HepG2 (cell line): ENCODE measurements at regions not wholly inside any gene's neighbourhood (a gene's known extent, or its start where the extent isn't known, plus 50 kb on each side); places are given as distances from the start of the nearest gene placed in this dataset.

Experiments
- ATAC-seq: fragments of 200-7000 bp; cut with Tn5 transposase; 3 replicates; pipeline ENCODE4 v1.9.1; 2020; ENCODE audit warnings: mild to moderate bottlenecking, moderate library complexity
- BruUV-seq: library from RNA; stranded (reverse); fragments of 400-500 nt; replicated peaks from 2 replicates; lab custom pipeline; 2021; lab: Mats Ljungman, UMichigan
- CTCF ChIA-PET: fragments of 300-600 bp; formaldehyde crosslinking; extraction: SDS; loops from one replicate; lab custom pipeline; 2021; ENCODE audit warnings: low total read pairs, inconsistent platforms, low intra/inter-chr PET ratio; lab: Yijun Ruan, JAX
- POLR2A ChIA-PET: fragments of 350-600 bp; sonication (Branson Sonifier 250); formaldehyde crosslinking; loops from one replicate; lab custom pipeline; 2020; ENCODE audit warnings: antibody characterized with exemption, inconsistent platforms; lab: Yijun Ruan, JAX
- DNase-seq: peaks from one replicate; pipeline ENCODE4 v3.0.0-alpha.2; 2015; ENCODE audit warnings: low spot score
- FAIRE-seq: peaks from 3 replicates; lab custom pipeline; 2011; peaks lifted over from hg19 to GRCh38; lab: Jason Lieb, UNC
- H2AFZ ChIP-seq: one replicate; pipeline ENCODE4 v1.6.1; 2011; ENCODE audit warnings: low read length, inconsistent platforms
- H3K27ac ChIP-seq: fragments of 300-600 bp; 3 replicates; pipeline ENCODE4 v1.8.0; 2011; ENCODE audit warnings: mixed run types, mild to moderate bottlenecking, mixed read lengths, low read length, inconsistent platforms; ENCODE audit not compliant: insufficient read depth; ENCODE audit errors: extremely low read length
- H3K27me3 ChIP-seq, 2 experiments: fragments of 200-600 bp in 1 of 2; 2 replicates in 1 of 2; 3 replicates in 1 of 2; pipeline versions ENCODE4 v1.6.0 to v1.8.0; 2011; ENCODE audit warnings: low read length in 2 of 2, mild to moderate bottlenecking in 2 of 2, moderate library complexity in 2 of 2, inconsistent platforms in 1 of 2; ENCODE audit not compliant: insufficient read depth in 2 of 2, control insufficient read depth in 1 of 2
- H3K36me3 ChIP-seq, 2 experiments: fragments of 200-600 bp in 1 of 2; replicated peaks in 1 of 2; 2 replicates in 1 of 2; 3 replicates in 1 of 2; pipeline versions ENCODE4 v1.5.1 to v1.8.0; 2011; ENCODE audit warnings: low read length in 2 of 2, inconsistent platforms in 1 of 2; ENCODE audit not compliant: insufficient read depth in 2 of 2, control insufficient read depth in 1 of 2
- H3K4me1 ChIP-seq: 2 replicates; pipeline ENCODE4 v1.5.1; 2012; ENCODE audit warnings: low read length, inconsistent platforms; ENCODE audit not compliant: insufficient read depth
- H3K4me2 ChIP-seq: 2 replicates; pipeline ENCODE4 v1.6.0; 2011; ENCODE audit warnings: low read depth, low read length, inconsistent platforms
- H3K4me3 ChIP-seq, 3 experiments: fragments of 200-600 bp in 1 of 3; sonication (generic), shearing (Covaris generic) in 1 of 3; replicated peaks in 1 of 3; 2 replicates each; pipeline ENCODE4 v1.5.1; 2011 to 2016; ENCODE audit warnings: low read length in 3 of 3, inconsistent platforms in 2 of 3, low read depth in 2 of 3, mild to moderate bottlenecking in 2 of 3, control low read depth in 1 of 3, mixed read lengths in 1 of 3; ENCODE audit not compliant: insufficient read depth in 1 of 3
- H3K79me2 ChIP-seq: one replicate; pipeline ENCODE4 v1.6.1; 2011; ENCODE audit warnings: low read length, inconsistent platforms; ENCODE audit not compliant: insufficient read depth
- H3K9ac ChIP-seq: 2 replicates; pipeline ENCODE4 v1.6.0; 2011; ENCODE audit warnings: mild to moderate bottlenecking, low read depth, low read length, inconsistent platforms; ENCODE audit not compliant: insufficient read depth
- H3K9me3 ChIP-seq: 2 replicates; pipeline ENCODE4 v1.5.1; 2012; ENCODE audit warnings: mild to moderate bottlenecking, low read length
- H4K20me1 ChIP-seq: 2 replicates; pipeline ENCODE4 v1.6.0; 2011; ENCODE audit warnings: inconsistent platforms, mild to moderate bottlenecking, low read length, moderate library complexity; ENCODE audit not compliant: insufficient read depth
- CREB1 ChIP-seq, 2 experiments: fragments of 450-650 bp in 1 of 2; IDR thresholded peaks; 2 replicates each; pipeline ENCODE4 v1.6.1; 2016 to 2017; ENCODE audit warnings: control low read depth in 1 of 2, mild to moderate bottlenecking in 1 of 2, missing compliant biosample characterization in 1 of 2, missing genetic modification characterization in 1 of 2
- MLX ChIP-seq: IDR thresholded peaks from 2 replicates; pipeline ENCODE4 v1.6.1; 2016
- NPAS2 ChIP-seq: sonication (generic); formaldehyde crosslinking; IDR thresholded peaks from 2 replicates; pipeline ENCODE4 v1.8.0; 2022; ENCODE audit warnings: mild to moderate bottlenecking, missing genetic modification reagents, borderline replicate concordance
- SNAPC2 ChIP-seq: sonication (generic); formaldehyde crosslinking; IDR thresholded peaks from 2 replicates; pipeline ENCODE4 v1.8.1; 2022; ENCODE audit warnings: mild to moderate bottlenecking, missing genetic modification reagents
- ZNF280B ChIP-seq: sonication (generic); formaldehyde crosslinking; IDR thresholded peaks from 2 replicates; pipeline ENCODE4 v1.5.0; 2020; ENCODE audit warnings: missing genetic modification reagents, mild to moderate bottlenecking, borderline replicate concordance
- ZNF280D ChIP-seq: sonication (generic); formaldehyde crosslinking; IDR thresholded peaks from 2 replicates; pipeline ENCODE4 v1.5.1; 2020; ENCODE audit warnings: mild to moderate bottlenecking, missing genetic modification reagents
- ZNF432 ChIP-seq: sonication (generic); formaldehyde crosslinking; IDR thresholded peaks from 2 replicates; pipeline ENCODE4 v1.5.0; 2020; ENCODE audit warnings: missing genetic modification reagents, mild to moderate bottlenecking, borderline replicate concordance
- ZNF564 ChIP-seq: sonication (generic); formaldehyde crosslinking; IDR thresholded peaks from 2 replicates; pipeline ENCODE4 v1.8.1; 2023; ENCODE audit warnings: mild to moderate bottlenecking, missing genetic modification reagents
- ZNF652 ChIP-seq: IDR thresholded peaks from 2 replicates; pipeline ENCODE4 v1.6.1; 2016; ENCODE audit warnings: low read depth, borderline replicate concordance
- WGBS: methylation state at CpG from one replicate; pipeline ENCODE4 v1.1.6; 2017; ENCODE audit warnings: low lambda C conversion rate; 5-methylcytosine and 5-hydroxymethylcytosine counted together
- in situ Hi-C: cut with HindIII; loops from 2 replicates; pipeline ENCODE4 v1.10.0; 2017; ENCODE audit warnings: low pct_unique_long_range_greater_than_20kb; ENCODE audit not compliant: extremely low pct_ligation_motif_present
- intact Hi-C: fragments of 100-400 bp; cut with micrococcal nuclease; formaldehyde crosslinking; loops from one replicate; pipeline ENCODE4 v1.10.0; 2022; ENCODE audit not compliant: unreplicated experiment

GRCh38 chr6:91523511-91523910 is 936.6 kb upstream of the MAP3K7 start:
- intact Hi-C loops = no loop called here
- Histone ChIP-seq H3K4me2 (no peak overlapping the region), H3K27ac (no peak overlapping the region), H3K36me3 (no peaks in the 10 kb centered on the region), H3K79me2 (no peaks in the 10 kb centered on the region), H3K9me3 (no peaks in the 10 kb centered on the region), H3K4me1 (no peaks in the 10 kb centered on the region), H4K20me1 (no peaks in the 10 kb centered on the region), H3K27me3 (no peaks in the 10 kb centered on the region; a peak in 1 of 5 replicates), H2AFZ (no peak overlapping the region), H3K9ac (no peak overlapping the region), H3K4me3 (no peak overlapping the region)
- ChIA-PET POLR2A (no interaction called here), CTCF (no interaction called here)
- WGBS = 0% methylated on average over 3 of the region's 3 CpGs
- no peak for TF ChIP-seq MLX (CRISPR knock-in tag)
- no peak for TF ChIP-seq SNAPC2 (CRISPR knock-in tag)
- no peak for TF ChIP-seq ZNF432 (CRISPR knock-in tag)
- no peak for TF ChIP-seq ZNF280D (CRISPR knock-in tag)
- no peak for TF ChIP-seq CREB1 (IDR thresholded peaks at IDR 0.05)
- no peak for TF ChIP-seq CREB1 (CRISPR knock-in tag; IDR thresholded peaks at IDR 0.05)
- TF ChIP-seq ZNF280B = no peak
- no peak for TF ChIP-seq ZNF564 (CRISPR knock-in tag)
- TF ChIP-seq ZNF652 (CRISPR knock-in tag) = no peak
- TF ChIP-seq NPAS2 (CRISPR knock-in tag) = no peak
- FAIRE-seq (no peak), DNase-seq (no peak), ATAC-seq (no peak)
- BruUV-seq = no TSS peak
- in situ Hi-C loops = no loop called here
